GM19395 (cell line): ENCODE measurements at regions not wholly inside any gene's neighbourhood (a gene's known extent, or its start where the extent isn't known, plus 50 kb on each side); places are given as distances from the start of the nearest gene placed in this dataset.

ENCODE experiments used
- ATAC-seq: cut with Tn5 transposase; IDR thresholded peaks from one replicate; pipeline ENCODE4 v1.9.1; 2021; ENCODE audit warnings: mild to moderate bottlenecking, moderate library complexity; ENCODE audit not compliant: unreplicated experiment

- no peak for ATAC-seq
These were observed 938.0 kb upstream of the FLRT2 start for GRCh38 chr14:84591827-84592445.

GRCh38 chr14:84592770-84593169 lies 937.2 kb upstream of the FLRT2 start:
- ATAC-seq, result no peak

DNA sequence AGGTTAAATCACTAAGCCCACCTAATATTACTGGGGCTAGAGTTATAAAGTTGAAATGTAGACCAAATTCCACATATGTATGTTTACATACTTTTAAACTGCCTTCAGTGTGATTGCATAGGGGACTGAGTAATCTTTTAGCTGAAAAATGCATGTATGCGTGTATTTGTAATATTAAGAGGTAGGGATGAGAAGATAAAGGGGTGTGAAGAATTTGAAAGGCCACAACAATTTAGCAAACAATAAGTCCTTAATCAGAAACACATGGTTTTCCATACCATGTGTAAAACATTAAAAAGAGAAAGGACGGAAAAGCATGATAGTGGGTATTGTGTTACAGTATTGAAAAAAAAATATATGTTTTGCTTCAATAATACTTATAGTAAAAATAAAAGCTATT lies 919.9 kb upstream of the FLRT2 start:
- no peak for ATAC-seq

DNA sequence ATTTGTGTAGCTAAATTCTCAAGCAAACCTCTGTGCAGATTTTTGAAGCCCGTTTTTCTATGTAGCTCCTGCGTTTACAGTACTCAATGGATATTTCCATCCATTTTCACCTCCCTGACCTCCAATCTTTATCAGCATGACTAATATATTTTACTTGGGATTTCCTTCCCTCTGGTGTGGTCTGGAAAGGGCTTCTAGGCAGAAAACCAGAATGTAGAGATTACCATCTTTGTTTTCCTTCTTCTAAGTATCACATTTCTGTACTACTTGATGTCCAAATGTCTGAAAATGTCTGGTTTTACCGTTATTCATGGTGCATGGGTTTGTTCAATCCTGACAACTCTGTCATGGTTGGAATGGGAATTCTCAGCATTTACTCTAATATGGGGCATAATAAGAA lies 907.6 kb upstream of the FLRT2 start:
- no peak for ATAC-seq

DNA sequence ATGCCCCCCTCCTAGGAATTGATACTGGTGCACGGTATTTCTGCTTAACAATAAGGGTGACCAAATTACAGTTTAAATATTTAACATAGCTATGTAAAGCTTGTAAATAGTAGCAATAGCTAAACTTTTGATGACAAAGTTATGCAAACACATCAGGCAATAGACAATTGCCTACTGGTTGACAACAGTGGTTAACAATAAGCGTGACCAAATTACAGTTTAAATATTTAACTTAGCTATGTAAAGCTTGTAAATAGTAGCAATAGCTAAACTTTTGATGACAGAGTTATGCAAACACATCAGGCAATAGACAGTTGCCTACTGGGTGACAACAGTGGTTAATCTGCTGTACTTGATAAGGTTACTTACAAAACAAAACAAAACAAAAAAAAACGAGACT lies 886.5 kb upstream of the FLRT2 start:
- ATAC-seq, result no peak

- ATAC-seq, result no peak
These were observed 883.0 kb upstream of the FLRT2 start for GRCh38 chr14:84646786-84647500.

DNA sequence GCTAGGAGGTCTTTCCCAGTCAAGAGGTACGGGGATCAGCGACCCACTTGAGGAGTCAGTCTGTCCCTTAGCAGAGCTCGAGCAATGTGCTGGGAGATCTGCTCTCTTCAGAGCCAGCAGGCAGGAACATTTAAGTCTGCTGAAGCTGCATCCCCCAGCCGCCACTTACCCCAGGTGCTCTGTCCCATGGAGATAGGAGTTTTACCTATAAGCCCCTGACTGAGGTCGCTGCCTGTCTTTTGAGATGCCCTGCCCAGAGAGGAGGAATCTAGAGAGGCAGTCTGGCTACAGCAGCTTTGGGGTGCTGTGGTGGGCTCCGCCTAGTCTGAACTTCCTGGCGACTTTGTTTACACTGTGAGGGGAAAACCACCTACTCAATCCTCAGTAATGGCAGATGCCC lies 874.9 kb upstream of the FLRT2 start:
- ATAC-seq, result no peak

DNA sequence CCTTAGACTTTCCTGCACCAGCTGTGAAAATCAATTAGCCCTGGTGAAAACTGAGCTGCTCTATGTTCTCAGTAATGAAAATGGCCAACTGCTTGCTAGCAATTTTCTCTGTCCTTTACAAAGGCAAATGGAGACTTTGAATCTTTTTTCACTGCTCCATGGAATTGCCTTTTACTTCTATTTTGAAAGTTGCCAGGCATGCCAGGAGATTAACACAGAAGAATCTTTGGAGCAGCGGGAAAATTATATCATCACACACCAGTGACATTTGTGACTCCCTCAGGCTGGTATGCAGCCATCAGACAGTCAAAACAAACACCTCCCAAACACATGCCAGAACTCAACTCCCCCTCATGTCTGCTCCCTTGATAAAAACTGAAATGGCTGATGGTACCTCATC lies 872.0 kb upstream of the FLRT2 start:
- no peak for ATAC-seq

DNA sequence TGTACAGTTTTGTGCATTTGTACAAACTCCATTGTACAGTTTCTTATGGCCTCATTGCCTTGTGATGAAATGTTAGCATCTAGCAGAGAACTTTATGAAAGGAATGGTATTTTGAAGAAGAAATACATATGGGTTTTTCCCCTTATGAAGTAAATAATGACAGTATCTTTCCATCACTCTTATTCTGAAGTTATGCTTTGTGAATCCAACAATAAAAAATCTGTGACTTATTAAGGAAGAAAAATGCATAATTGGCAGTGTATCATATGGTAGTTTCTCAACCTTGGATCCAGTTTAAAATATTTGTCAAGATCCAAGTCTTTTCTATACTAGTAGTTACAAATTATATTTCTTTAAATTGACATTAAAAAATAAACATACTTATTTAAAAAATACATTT lies 859.1 kb upstream of the FLRT2 start:
- ATAC-seq, result no peak

DNA sequence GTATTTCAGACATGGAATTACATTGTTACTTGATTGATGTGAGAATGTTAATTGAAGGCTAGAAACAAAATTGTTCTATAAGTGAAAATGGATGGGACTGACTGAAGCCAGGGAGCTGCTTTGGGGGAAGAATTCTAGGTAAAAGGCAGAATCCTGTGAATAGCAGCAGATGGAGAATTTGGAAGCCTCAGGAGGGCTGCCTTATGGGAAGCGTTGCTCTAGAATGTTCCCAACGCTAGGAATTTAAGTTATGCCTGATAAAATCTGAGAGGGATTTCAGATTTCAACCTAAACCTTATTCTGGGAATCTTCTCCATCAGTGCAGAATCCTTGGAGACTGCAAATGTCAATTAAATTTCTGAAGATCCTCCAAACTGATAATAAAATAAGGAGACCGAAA lies 858.2 kb upstream of the FLRT2 start:
- ATAC-seq, result no peak

- no peak for ATAC-seq
These were observed 855.3 kb upstream of the FLRT2 start for GRCh38 chr14:84674636-84675035.

- ATAC-seq, result no peak
These were observed 843.4 kb upstream of the FLRT2 start for GRCh38 chr14:84686550-84686949.

DNA sequence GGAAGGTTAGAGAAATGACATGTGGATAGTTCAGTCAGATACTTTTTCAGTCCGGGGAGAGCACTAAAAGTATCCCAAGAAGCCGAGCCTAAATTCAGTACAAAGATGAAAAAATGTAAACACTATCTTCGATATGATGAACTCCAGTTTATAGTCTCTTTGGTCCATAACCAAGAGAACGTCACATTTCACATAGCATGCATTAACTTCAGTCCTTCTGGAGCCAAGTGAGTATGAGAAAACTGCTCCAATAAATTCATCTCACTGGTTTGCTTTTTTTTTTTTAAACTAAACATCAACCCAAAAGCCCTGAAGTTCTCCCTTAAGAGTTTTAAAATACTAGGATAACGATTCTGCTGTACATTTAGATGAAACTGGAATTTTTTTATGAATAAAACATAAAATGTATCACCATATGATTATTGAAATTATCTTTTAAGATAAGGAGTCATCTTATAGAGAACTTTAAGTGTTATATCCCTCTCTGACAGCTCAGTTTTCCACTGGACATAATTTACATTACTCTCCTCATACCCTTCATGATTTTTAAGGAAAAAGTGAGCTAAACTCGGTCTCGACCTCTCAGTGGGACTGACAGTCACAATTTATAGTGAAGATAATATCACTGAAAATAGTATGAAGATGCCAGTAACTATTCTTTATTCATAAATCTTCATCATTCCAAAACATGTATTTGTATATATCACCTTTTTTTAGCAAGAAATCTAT lies 841.5 kb upstream of the FLRT2 start:
- ATAC-seq, result no peak

GRCh38 chr14:84694161-84694560 lies 835.8 kb upstream of the FLRT2 start:
- ATAC-seq, result no peak

GRCh38 chr14:84704601-84705000 lies 825.3 kb upstream of the FLRT2 start:
- ATAC-seq, result no peak

- ATAC-seq, result no peak
These were observed 822.1 kb upstream of the FLRT2 start for GRCh38 chr14:84707830-84708229.

- ATAC-seq, result no peak
These were observed 821.1 kb upstream of the FLRT2 start for GRCh38 chr14:84708865-84709264.

DNA sequence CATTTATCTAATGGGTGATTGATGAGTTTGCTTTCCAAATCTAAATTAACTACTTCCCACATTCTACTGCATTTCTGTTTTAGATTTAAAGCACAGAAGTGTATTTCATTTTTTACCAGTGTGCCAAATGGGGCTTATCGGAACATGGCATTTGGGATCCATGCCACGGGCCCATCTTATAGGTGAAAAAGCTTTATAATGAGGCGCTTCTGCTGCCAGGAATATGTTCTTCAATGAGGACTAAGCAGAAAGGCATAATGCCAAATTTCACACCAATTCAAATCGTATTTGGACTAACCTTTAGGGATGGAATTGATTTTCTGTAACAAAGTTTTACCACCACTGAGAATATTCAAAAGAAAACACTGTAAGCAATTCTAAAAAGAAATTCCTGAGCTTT lies 803.5 kb upstream of the FLRT2 start:
- no peak for ATAC-seq

- ATAC-seq, result no peak
These were observed 780.6 kb upstream of the FLRT2 start for GRCh38 chr14:84749191-84749955.

DNA sequence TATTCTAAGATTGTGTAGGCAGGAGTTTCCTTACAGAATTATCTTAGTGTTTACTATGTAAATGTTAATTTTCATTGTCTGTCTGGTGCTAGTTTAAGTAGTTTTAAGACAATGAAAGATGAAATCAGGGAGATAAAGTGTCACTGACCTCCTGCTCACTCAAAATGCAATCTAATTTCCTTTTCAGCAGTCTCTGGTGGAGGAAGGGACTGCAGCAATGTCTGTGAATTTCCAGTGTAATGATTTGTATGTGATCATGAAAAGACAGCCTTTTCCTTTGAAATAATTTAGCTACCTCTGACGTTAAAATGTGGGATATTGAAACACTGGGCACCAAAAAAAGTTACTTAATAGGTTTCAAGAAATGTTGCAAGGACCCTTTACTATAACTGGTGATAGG lies 779.7 kb upstream of the FLRT2 start:
- ATAC-seq, result no peak

- ATAC-seq, result no peak
These were observed 779.0 kb upstream of the FLRT2 start for GRCh38 chr14:84750763-84751554.
